GM12891 (cell line): ENCODE measurements at regions not wholly inside any gene's neighbourhood (a gene's known extent, or its start where the extent isn't known, plus 50 kb on each side); places are given as distances from the start of the nearest gene placed in this dataset.

ENCODE experiments used
- DNase-seq: peaks from one replicate; pipeline ENCODE4 v3.0.0; 2011; ENCODE audit warnings: low spot score; ENCODE audit not compliant: insufficient read length
- FAIRE-seq: peaks from 2 replicates; lab custom pipeline; 2011; peaks lifted over from hg19 to GRCh38; lab: Jason Lieb, UNC
- PAX5 ChIP-seq: IDR thresholded peaks from 2 replicates; pipeline ENCODE4 v1.6.1; 2011; ENCODE audit warnings: low read length, moderate library complexity, mild to moderate bottlenecking; ENCODE audit not compliant: insufficient read depth, severe bottlenecking
- POLR2A ChIP-seq: IDR thresholded peaks from 2 replicates; pipeline ENCODE4 v1.6.1; 2011; ENCODE audit warnings: low read depth, low read length, control low read depth
- POLR2AphosphoS5 ChIP-seq: IDR thresholded peaks from 2 replicates; pipeline ENCODE4 v1.6.1; 2011; ENCODE audit warnings: low read depth, low read length, control low read depth
- POU2F2 ChIP-seq: IDR thresholded peaks from 2 replicates; pipeline ENCODE4 v1.6.1; 2011; ENCODE audit warnings: low read depth, mild to moderate bottlenecking, control low read depth, low read length, moderate library complexity
- SPI1 ChIP-seq: IDR thresholded peaks from 2 replicates; pipeline ENCODE4 v1.6.1; 2011; ENCODE audit warnings: low read depth, low read length, control low read depth
- TAF1 ChIP-seq: IDR thresholded peaks from 2 replicates; pipeline ENCODE4 v1.6.1; 2011; ENCODE audit warnings: low read depth, low read length, control low read depth

GRCh38 chrX:149205937-149206336 is 299.2 kb downstream of the IDS start:
- TF ChIP-seq TAF1, result no peak
- TF ChIP-seq PAX5, result no peak
- FAIRE-seq, result peak; percentile 55
- no peak for DNase-seq

- no peak for TF ChIP-seq POU2F2
- TF ChIP-seq PAX5, result no peak
- DNase-seq, result no peak
- no peak for FAIRE-seq
These were observed 300.0 kb downstream of the IDS start for GRCh38 chrX:149205081-149205480.

- no peak for FAIRE-seq
- TF ChIP-seq POU2F2, result no peak
- TF ChIP-seq PAX5, result no peak
- no peak for TF ChIP-seq POLR2A
- TF ChIP-seq TAF1, result no peak
- TF ChIP-seq POLR2AphosphoS5, result no peak
- TF ChIP-seq SPI1, result no peak
- DNase-seq, result no peak
These were observed 305.4 kb downstream of the IDS start for GRCh38 chrX:149199734-149200133.

GRCh38 chrX:149198980-149199732 is 305.9 kb downstream of the IDS start:
- no peak for DNase-seq
- TF ChIP-seq POLR2AphosphoS5 (no peak), PAX5 (no peak), POU2F2 (no peak), SPI1 (no peak), POLR2A (no peak), TAF1 (no peak)
- FAIRE-seq, result no peak

- DNase-seq, result no peak
These were observed 320.0 kb downstream of the IDS start for GRCh38 chrX:149185087-149185486.

GRCh38 chrX:149161435-149162088 is 343.5 kb downstream of the IDS start:
- no peak for TF ChIP-seq TAF1
- TF ChIP-seq POLR2A, result no peak
- no peak for TF ChIP-seq POU2F2
- TF ChIP-seq SPI1, result no peak
- no peak for TF ChIP-seq POLR2AphosphoS5
- no peak for TF ChIP-seq PAX5

More at GRCh38 chrX:149185087-149185486, 320.0 kb downstream of the IDS start:
- no peak for FAIRE-seq
- TF ChIP-seq POLR2A, result no peak
- TF ChIP-seq PAX5, result no peak
- no peak for TF ChIP-seq SPI1
- no peak for TF ChIP-seq POU2F2
- TF ChIP-seq POLR2AphosphoS5, result no peak
- no peak for TF ChIP-seq TAF1

GRCh38 chrX:149157976-149158375 is 347.1 kb downstream of the IDS start:
- DNase-seq (no peak), FAIRE-seq (no peak)
- no peak for TF ChIP-seq POLR2A
- no peak for TF ChIP-seq PAX5
- TF ChIP-seq POLR2AphosphoS5, result no peak
- TF ChIP-seq SPI1, result no peak
- TF ChIP-seq POU2F2, result no peak
- TF ChIP-seq TAF1, result no peak

More at GRCh38 chrX:149161435-149162088, 343.5 kb downstream of the IDS start:
- no peak for FAIRE-seq
- no peak for DNase-seq

GRCh38 chrX:149152941-149153340 is 352.2 kb downstream of the IDS start:
- TF ChIP-seq TAF1, result no peak
- no peak for TF ChIP-seq PAX5
- TF ChIP-seq POLR2AphosphoS5, result no peak
- no peak for TF ChIP-seq POLR2A
- no peak for TF ChIP-seq SPI1
- no peak for TF ChIP-seq POU2F2
- no peak for DNase-seq
- no peak for FAIRE-seq

GRCh38 chrX:149151805-149152757 is 353.0 kb downstream of the IDS start:
- DNase-seq (no peak), FAIRE-seq (no peak)
- TF ChIP-seq PAX5 (no peak), SPI1 (no peak), TAF1 (no peak), POLR2A (no peak), POU2F2 (no peak), POLR2AphosphoS5 (no peak)

- TF ChIP-seq POLR2A (no peak), POLR2AphosphoS5 (no peak), SPI1 (no peak)
- DNase-seq (no peak), FAIRE-seq (no peak)
These were observed 359.2 kb downstream of the IDS start for GRCh38 chrX:149145845-149146285.

GRCh38 chrX:149131774-149132173 is 373.3 kb downstream of the IDS start:
- no peak for DNase-seq
- TF ChIP-seq POLR2AphosphoS5 (no peak), SPI1 (no peak), TAF1 (no peak), PAX5 (no peak), POU2F2 (no peak), POLR2A (no peak)
- FAIRE-seq, result no peak
